ENCODE measurements at regions not wholly inside any gene's neighbourhood (a gene's known extent, or its start where the extent isn't known, plus 50 kb on each side); places are given as distances from the start of the nearest gene placed in this dataset.
A peak's percentile ranks its signal among the peaks of the same experiment; 100 is the strongest.

- no peaks in the 10 kb centered on the region for H3K9me3 ChIP-seq (ENCODE audit: insufficient read depth, low read depth, low read length)
- no peak overlapping the region for H2AFZ ChIP-seq (ENCODE audit: low read length)
- TF ChIP-seq EZH2phosphoT487 (IDR thresholded peaks at IDR 0.05; ENCODE audit: borderline replicate concordance) (no peak), CTCF (conservative IDR thresholded peaks at IDR 0.05; ENCODE audit: low read length) (no peak)
- H3K9me2 ChIP-seq (replicated peaks; ENCODE audit: low read depth, low read length), result no peaks in the 10 kb centered on the region
- H4K20me1 ChIP-seq (ENCODE audit: insufficient read depth, low read length, poor library complexity, severe bottlenecking), result no peaks in the 10 kb centered on the region
- H3K9ac ChIP-seq (ENCODE audit: low read depth, low read length, poor library complexity, severe bottlenecking), result no peak overlapping the region
- no peaks in the 10 kb centered on the region for H3F3A ChIP-seq (ENCODE audit: low read depth)
- no peak overlapping the region for H3K4me3 ChIP-seq (ENCODE audit: low read length, poor library complexity, severe bottlenecking)
- H3K4me2 ChIP-seq (ENCODE audit: low read depth, low read length, poor library complexity, severe bottlenecking), result no peak overlapping the region
- no peaks in the 10 kb centered on the region for H3K27me3 ChIP-seq (ENCODE audit: insufficient read depth, low read length, poor library complexity, severe bottlenecking)
- H3K4me1 ChIP-seq (ENCODE audit: insufficient read depth, low read length, poor library complexity, severe bottlenecking), result no peaks in the 10 kb centered on the region
- H3K79me2 ChIP-seq (ENCODE audit: insufficient read depth, low read length), result no peaks in the 10 kb centered on the region
- H3K36me3 ChIP-seq (ENCODE audit: insufficient read depth, low read length), result no peaks in the 10 kb centered on the region
Observed at GRCh38 chr5:108672639-108673038, 75.1 kb upstream of the FER start.

- H3K4me2 ChIP-seq (ENCODE audit: low read depth, low read length, poor library complexity, severe bottlenecking), result no peak overlapping the region
- H3K9me3 ChIP-seq (ENCODE audit: insufficient read depth, low read depth, low read length), result no peaks in the 10 kb centered on the region
- no peak overlapping the region for H3K9ac ChIP-seq (ENCODE audit: low read depth, low read length, poor library complexity, severe bottlenecking)
- 0 out of 2 replicates have a peak overlapping the region, but pooled peaks have one; percentile 26 for H2AFZ ChIP-seq (ENCODE audit: low read length)
- no peaks in the 10 kb centered on the region for H3F3A ChIP-seq (ENCODE audit: low read depth)
- H3K4me3 ChIP-seq (ENCODE audit: low read length, poor library complexity, severe bottlenecking), result no peak overlapping the region
- H3K79me2 ChIP-seq (ENCODE audit: insufficient read depth, low read length), result no peaks in the 10 kb centered on the region
- TF ChIP-seq CTCF (conservative IDR thresholded peaks at IDR 0.05; ENCODE audit: low read length) (no peak), EZH2phosphoT487 (IDR thresholded peaks at IDR 0.05; ENCODE audit: borderline replicate concordance) (no peak)
- H4K20me1 ChIP-seq (ENCODE audit: insufficient read depth, low read length, poor library complexity, severe bottlenecking), result no peaks in the 10 kb centered on the region
- no peaks in the 10 kb centered on the region for H3K4me1 ChIP-seq (ENCODE audit: insufficient read depth, low read length, poor library complexity, severe bottlenecking)
- H3K27me3 ChIP-seq (ENCODE audit: insufficient read depth, low read length, poor library complexity, severe bottlenecking), result no peaks in the 10 kb centered on the region
- no peaks in the 10 kb centered on the region for H3K36me3 ChIP-seq (ENCODE audit: insufficient read depth, low read length)
- H3K9me2 ChIP-seq (replicated peaks; ENCODE audit: low read depth, low read length), result no peaks in the 10 kb centered on the region
Observed at GRCh38 chr5:108670591-108671289, 77.0 kb upstream of the FER start.

- Histone ChIP-seq H3K27me3 (ENCODE audit: insufficient read depth, low read length, poor library complexity, severe bottlenecking) (no peaks in the 10 kb centered on the region), H3K4me2 (ENCODE audit: low read depth, low read length, poor library complexity, severe bottlenecking) (no peak overlapping the region), H3K9ac (ENCODE audit: low read depth, low read length, poor library complexity, severe bottlenecking) (no peak overlapping the region), H4K20me1 (ENCODE audit: insufficient read depth, low read length, poor library complexity, severe bottlenecking) (no peaks in the 10 kb centered on the region), H3K9me2 (replicated peaks; ENCODE audit: low read depth, low read length) (no peaks in the 10 kb centered on the region), H3K36me3 (ENCODE audit: insufficient read depth, low read length) (no peaks in the 10 kb centered on the region), H3K9me3 (ENCODE audit: insufficient read depth, low read depth, low read length) (no peaks in the 10 kb centered on the region), H3F3A (ENCODE audit: low read depth) (no peaks in the 10 kb centered on the region), H2AFZ (ENCODE audit: low read length) (no peak overlapping the region), H3K4me1 (ENCODE audit: insufficient read depth, low read length, poor library complexity, severe bottlenecking) (no peaks in the 10 kb centered on the region), H3K4me3 (ENCODE audit: low read length, poor library complexity, severe bottlenecking) (no peak overlapping the region), H3K79me2 (ENCODE audit: insufficient read depth, low read length) (no peaks in the 10 kb centered on the region)
- TF ChIP-seq CTCF (conservative IDR thresholded peaks at IDR 0.05; ENCODE audit: low read length) (no peak), EZH2phosphoT487 (IDR thresholded peaks at IDR 0.05; ENCODE audit: borderline replicate concordance) (no peak)
Observed at GRCh38 chr5:108669462-108669861, 78.2 kb upstream of the FER start.

All from Loucy (cell line).